ENCODE measurements at regions not wholly inside any gene's neighbourhood (a gene's known extent, or its start where the extent isn't known, plus 50 kb on each side); places are given as distances from the start of the nearest gene placed in this dataset.

- Mint-ChIP-seq H3K27me3 (ENCODE audit: low read depth) (peaks cover 4% of the 10 kb centered on the region), H3K4me3 (no peak overlapping the region), H3K27ac (no peak overlapping the region), H3K4me1 (no peaks in the 10 kb centered on the region), H3K9me3 (no peaks in the 10 kb centered on the region), H3K36me3 (ENCODE audit: low read depth) (no peaks in the 10 kb centered on the region)
- TF ChIP-seq, protein P1, sequence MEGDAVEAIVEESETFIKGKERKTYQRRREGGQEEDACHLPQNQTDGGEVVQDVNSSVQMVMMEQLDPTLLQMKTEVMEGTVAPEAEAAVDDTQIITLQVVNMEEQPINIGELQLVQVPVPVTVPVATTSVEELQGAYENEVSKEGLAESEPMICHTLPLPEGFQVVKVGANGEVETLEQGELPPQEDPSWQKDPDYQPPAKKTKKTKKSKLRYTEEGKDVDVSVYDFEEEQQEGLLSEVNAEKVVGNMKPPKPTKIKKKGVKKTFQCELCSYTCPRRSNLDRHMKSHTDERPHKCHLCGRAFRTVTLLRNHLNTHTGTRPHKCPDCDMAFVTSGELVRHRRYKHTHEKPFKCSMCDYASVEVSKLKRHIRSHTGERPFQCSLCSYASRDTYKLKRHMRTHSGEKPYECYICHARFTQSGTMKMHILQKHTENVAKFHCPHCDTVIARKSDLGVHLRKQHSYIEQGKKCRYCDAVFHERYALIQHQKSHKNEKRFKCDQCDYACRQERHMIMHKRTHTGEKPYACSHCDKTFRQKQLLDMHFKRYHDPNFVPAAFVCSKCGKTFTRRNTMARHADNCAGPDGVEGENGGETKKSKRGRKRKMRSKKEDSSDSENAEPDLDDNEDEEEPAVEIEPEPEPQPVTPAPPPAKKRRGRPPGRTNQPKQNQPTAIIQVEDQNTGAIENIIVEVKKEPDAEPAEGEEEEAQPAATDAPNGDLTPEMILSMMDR (IDR thresholded peaks at IDR 0.05; ENCODE audit: unreplicated experiment in 3 of 3), result no peak
Measured at GRCh38 chr11:116124922-116125714, 620.9 kb upstream of the CADM1 start.

- no peak overlapping the region for H3K4me3 Mint-ChIP-seq
- no peak overlapping the region for H3K27ac Mint-ChIP-seq
- peaks cover 4% of the 10 kb centered on the region for H3K27me3 Mint-ChIP-seq (ENCODE audit: low read depth)
- H3K4me1 Mint-ChIP-seq, result no peaks in the 10 kb centered on the region
- H3K36me3 Mint-ChIP-seq (ENCODE audit: low read depth), result no peaks in the 10 kb centered on the region
- H3K9me3 Mint-ChIP-seq, result no peaks in the 10 kb centered on the region
- TF ChIP-seq, protein P1 (IDR thresholded peaks at IDR 0.05; ENCODE audit: unreplicated experiment in 3 of 3), result no peak
Measured at GRCh38 chr11:116123739-116124138, 619.5 kb upstream of the CADM1 start.

DNA sequence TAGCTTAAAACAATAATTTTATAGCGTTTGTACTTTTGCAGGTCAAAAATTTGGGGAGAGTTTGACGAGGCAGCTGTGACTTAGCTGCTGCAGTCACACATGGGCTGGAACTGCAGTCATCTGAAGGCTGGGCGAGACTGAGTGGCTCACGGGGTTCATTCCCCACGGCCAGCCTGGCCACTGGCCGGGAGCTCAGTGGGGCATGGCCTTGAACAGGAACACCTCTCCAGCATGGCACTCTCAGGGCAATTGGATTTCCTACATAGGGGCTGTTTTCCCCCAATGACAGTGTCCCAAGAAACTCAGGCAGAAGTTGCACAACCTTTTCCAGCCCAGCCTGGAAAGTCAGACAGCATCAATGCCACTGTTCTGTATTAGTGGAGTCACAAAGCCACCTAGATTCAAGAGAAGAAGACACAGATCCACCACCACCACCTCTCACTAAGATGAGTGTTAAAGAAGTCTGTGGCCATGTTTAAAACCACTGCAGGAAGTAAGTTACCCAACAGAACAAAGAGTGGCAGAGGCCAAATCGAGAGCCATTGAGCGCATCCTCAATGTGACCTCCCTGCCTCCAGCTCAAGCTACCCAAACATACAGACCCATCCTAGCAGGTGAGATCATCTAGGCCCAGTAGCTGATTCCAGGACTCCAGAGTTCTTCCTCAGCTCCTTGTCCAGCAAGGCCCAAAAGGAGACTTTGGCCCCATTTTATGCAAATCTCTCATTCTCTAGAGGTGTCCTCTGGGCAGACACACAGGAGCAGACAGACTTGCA, 618.7 kb upstream of the CADM1 start:
- Mint-ChIP-seq H3K36me3 (ENCODE audit: low read depth) (no peaks in the 10 kb centered on the region), H3K27me3 (ENCODE audit: low read depth) (peaks cover 4% of the 10 kb centered on the region), H3K4me1 (no peaks in the 10 kb centered on the region), H3K27ac (no peak overlapping the region), H3K4me3 (no peak overlapping the region), H3K9me3 (no peaks in the 10 kb centered on the region)
- TF ChIP-seq, protein P1 (IDR thresholded peaks at IDR 0.05; ENCODE audit: unreplicated experiment in 3 of 3), result no peak

- peaks cover 3% of the 10 kb centered on the region for H3K9me3 Mint-ChIP-seq
- no peaks in the 10 kb centered on the region for H3K4me1 Mint-ChIP-seq
- TF ChIP-seq, protein P1 (IDR thresholded peaks at IDR 0.05; ENCODE audit: unreplicated experiment in 3 of 3), result no peak
- peaks cover 6% of the 10 kb centered on the region for H3K27me3 Mint-ChIP-seq (ENCODE audit: low read depth)
- H3K27ac Mint-ChIP-seq, result no peak overlapping the region
- no peak overlapping the region for H3K4me3 Mint-ChIP-seq
- peaks cover 9% of the 10 kb centered on the region for H3K36me3 Mint-ChIP-seq (ENCODE audit: low read depth)
Measured at GRCh38 chr11:116119158-116119557, 614.9 kb upstream of the CADM1 start.

GRCh38 chr11:116118138-116118470, 613.9 kb upstream of the CADM1 start:
- H3K27ac Mint-ChIP-seq, result no peak overlapping the region
- peaks cover 8% of the 10 kb centered on the region for H3K9me3 Mint-ChIP-seq
- peaks cover 6% of the 10 kb centered on the region for H3K27me3 Mint-ChIP-seq (ENCODE audit: low read depth)
- no peaks in the 10 kb centered on the region for H3K4me1 Mint-ChIP-seq
- H3K4me3 Mint-ChIP-seq, result no peak overlapping the region
- peaks cover 13% of the 10 kb centered on the region for H3K36me3 Mint-ChIP-seq (ENCODE audit: low read depth)
- TF ChIP-seq, protein P1 (IDR thresholded peaks at IDR 0.05; ENCODE audit: unreplicated experiment in 3 of 3), result no peak
